Left cardiac atrium (tissue), 4 donors: ENCODE measurements at regions not wholly inside any gene's neighbourhood (a gene's known extent, or its start where the extent isn't known, plus 50 kb on each side); places are given as distances from the start of the nearest gene placed in this dataset.

Experiments used
- ATAC-seq, 2 donors: fragments of 200-7000 bp; cut with Tn5 transposase; one replicate each; pipeline ENCODE4 v1.9.1; 2020; ENCODE audit warnings: mild to moderate bottlenecking in 2 of 2, moderate library complexity in 2 of 2
- DNase-seq: peaks from one replicate; pipeline ENCODE4 v3.0.0-alpha.2; 2020
- intact Hi-C, 2 donors: fragments of 100-400 bp; cut with DNase I; formaldehyde crosslinking; loops; one replicate each; pipeline versions ENCODE4 v1.14.1 to v1.15.1; 2022 to 2023
- donor health status: DM: no; HTN: yes; CAD: no.
- donor health status: DM: no; HTN: yes; CAD: no; lungs with severe emphysema.
- donor health status: DM: yes; HTN: yes; CAD: no.
- donor health status: Dilated cardiomyopathy.

GRCh38 chr21:16154321-16154720 is 424.5 kb downstream of the USP25 start:
- no peak for DNase-seq
- intact Hi-C loops: no loop called here
- ATAC-seq: no peak

- intact Hi-C loops: no loop called here
- ATAC-seq: no peak
These were observed 425.3 kb downstream of the USP25 start for GRCh38 chr21:16154951-16155635.

GRCh38 chr21:16156841-16157489 is 427.2 kb downstream of the USP25 start:
- intact Hi-C loops: no loop called here
- DNase-seq (no peak), ATAC-seq (no peak)

More at GRCh38 chr21:16154951-16155635, 425.3 kb downstream of the USP25 start:
- DNase-seq: no peak

- intact Hi-C loops: no loop called here
- ATAC-seq: no peak
- no peak for DNase-seq
These were observed 429.6 kb downstream of the USP25 start for GRCh38 chr21:16159213-16159970.

GRCh38 chr21:16159971-16160350 is 430.2 kb downstream of the USP25 start:
- DNase-seq (no peak), ATAC-seq (no peak)
- intact Hi-C loops: no loop called here

- ATAC-seq (no peak), DNase-seq (no peak)
- intact Hi-C loops: no loop called here
These were observed 433.2 kb downstream of the USP25 start for GRCh38 chr21:16162953-16163352.

GRCh38 chr21:16169102-16169511 is 439.3 kb downstream of the USP25 start:
- intact Hi-C loops: no loop called here
- ATAC-seq: peak in 1 of 2 donors; percentile 30

GRCh38 chr21:16169779-16170178 is 440.0 kb downstream of the USP25 start:
- intact Hi-C loops: no loop called here

More at GRCh38 chr21:16169102-16169511, 439.3 kb downstream of the USP25 start:
- no peak for DNase-seq

GRCh38 chr21:16176570-16176969 is 446.8 kb downstream of the USP25 start:
- ATAC-seq (no peak), DNase-seq (no peak)
- intact Hi-C loops: no loop called here

More at GRCh38 chr21:16169779-16170178, 440.0 kb downstream of the USP25 start:
- ATAC-seq (no peak), DNase-seq (no peak)

- ATAC-seq (no peak), DNase-seq (no peak)
- intact Hi-C loops: no loop called here
These were observed 447.8 kb downstream of the USP25 start for GRCh38 chr21:16177532-16177931.

GRCh38 chr21:16179773-16180172 is 450.0 kb downstream of the USP25 start:
- DNase-seq (no peak), ATAC-seq (no peak)
- intact Hi-C loops: no loop called here

GRCh38 chr21:16180614-16181013 is 450.8 kb downstream of the USP25 start:
- DNase-seq: no peak
- intact Hi-C loops: no loop called here
- no peak for ATAC-seq

GRCh38 chr21:16181018-16181417 is 451.2 kb downstream of the USP25 start:
- intact Hi-C loops: no loop called here
- no peak for DNase-seq
- ATAC-seq: peak in 1 of 2 donors; percentile 59

- no peak for ATAC-seq
- no peak for DNase-seq
- intact Hi-C loops: no loop called here
These were observed 456.0 kb downstream of the USP25 start for GRCh38 chr21:16185766-16186165.

- intact Hi-C loops: no loop called here
- DNase-seq (no peak), ATAC-seq (peak; percentile 55 to 60)
These were observed 457.0 kb downstream of the USP25 start for GRCh38 chr21:16186742-16187141.

GRCh38 chr21:16187603-16188301 is 458.0 kb downstream of the USP25 start:
- no peak for ATAC-seq
- intact Hi-C loops: no loop called here
- DNase-seq: no peak

- ATAC-seq (no peak), DNase-seq (no peak)
- intact Hi-C loops: loop anchor here in 1 of 2 donors (10.0 kb wide), 1 partner anchor 108 kb away; no protein-coding TSS in a partner anchor
These were observed 463.1 kb downstream of the USP25 start for GRCh38 chr21:16192902-16193301.

GRCh38 chr21:16193496-16194094 is 463.8 kb downstream of the USP25 start:
- no peak for ATAC-seq
- intact Hi-C loops: loop anchor here in 1 of 2 donors (10.0 kb wide), 1 partner anchor 109 kb away; no protein-coding TSS in a partner anchor
- no peak for DNase-seq
